NT2/D1 (cell line): ENCODE measurements at regions not wholly inside any gene's neighbourhood (a gene's known extent, or its start where the extent isn't known, plus 50 kb on each side); places are given as distances from the start of the nearest gene placed in this dataset.
"Not testable (repeated sequence)": the region's sequence is repeated elsewhere in the genome, so short reads cannot be mapped to it uniquely, and the experiment has no call there.

Experiments used
- DNase-seq: peaks from one replicate; pipeline ENCODE4 v3.0.0-alpha.2; 2011; ENCODE audit warnings: low read depth, low spot score
- H3K27me3 ChIP-seq: 2 replicates; pipeline ENCODE4 v1.6.0; 2011; ENCODE audit warnings: mild to moderate bottlenecking; ENCODE audit not compliant: insufficient read length, insufficient read depth
- H3K36me3 ChIP-seq: 2 replicates; pipeline ENCODE4 v1.6.1; 2011; ENCODE audit warnings: mild to moderate bottlenecking, low read length, mixed read lengths; ENCODE audit not compliant: insufficient read depth, insufficient read length
- H3K4me1 ChIP-seq: 2 replicates; pipeline ENCODE4 v1.5.1; 2011; ENCODE audit not compliant: insufficient read depth, insufficient read length
- H3K4me3 ChIP-seq: 2 replicates; pipeline ENCODE4 v1.5.1; 2011; ENCODE audit warnings: low read depth; ENCODE audit not compliant: insufficient read length
- H3K9ac ChIP-seq: 2 replicates; pipeline ENCODE4 v1.6.0; 2011; ENCODE audit warnings: low read depth; ENCODE audit not compliant: insufficient read length
- H3K9me3 ChIP-seq: 2 replicates; pipeline ENCODE4 v1.5.1; 2011; ENCODE audit warnings: mild to moderate bottlenecking, low read length; ENCODE audit not compliant: insufficient read depth
- SUZ12 ChIP-seq: IDR thresholded peaks from 2 replicates; pipeline ENCODE4 v1.6.1; 2011; ENCODE audit not compliant: insufficient read length, insufficient read depth; ENCODE audit errors: extremely low read depth
- YY1 ChIP-seq: IDR thresholded peaks from 2 replicates; pipeline ENCODE4 v1.6.1; 2011; ENCODE audit not compliant: insufficient read length, insufficient read depth
- ZNF274 ChIP-seq: IDR thresholded peaks from 2 replicates; pipeline ENCODE4 v1.6.1; 2011; ENCODE audit warnings: mild to moderate bottlenecking, low read depth, low read length

DNA sequence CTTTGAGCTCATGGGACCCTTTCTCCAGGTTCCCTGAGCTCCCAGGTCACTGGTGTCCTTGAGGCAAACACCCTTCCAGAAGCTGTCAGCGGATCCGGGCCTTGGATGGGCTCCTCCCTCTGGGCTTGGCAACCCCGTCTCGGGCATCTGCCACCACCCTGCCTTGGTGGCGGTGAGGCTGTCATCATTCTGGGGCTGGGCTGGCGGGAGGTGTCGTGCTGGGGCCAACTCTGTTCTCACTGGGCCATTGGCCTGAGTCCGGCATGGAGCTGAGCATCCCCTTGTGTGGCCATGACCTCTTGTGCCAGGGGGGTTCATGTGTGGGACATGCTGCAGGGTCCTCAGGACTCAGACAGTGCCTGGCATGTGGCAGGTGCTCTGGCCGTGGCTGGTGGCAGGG is 197.6 kb downstream of the LAT start:
- no peak for TF ChIP-seq SUZ12
- no peak for TF ChIP-seq ZNF274
- TF ChIP-seq YY1: no peak
- no peak for DNase-seq
- Histone ChIP-seq H3K9ac (no peak overlapping the region), H3K4me3 (no peak overlapping the region), H3K9me3 (no peaks in the 10 kb centered on the region), H3K27me3 (no peaks in the 10 kb centered on the region), H3K4me1 (peaks cover 6% of the 10 kb centered on the region), H3K36me3 (no peaks in the 10 kb centered on the region)

DNA sequence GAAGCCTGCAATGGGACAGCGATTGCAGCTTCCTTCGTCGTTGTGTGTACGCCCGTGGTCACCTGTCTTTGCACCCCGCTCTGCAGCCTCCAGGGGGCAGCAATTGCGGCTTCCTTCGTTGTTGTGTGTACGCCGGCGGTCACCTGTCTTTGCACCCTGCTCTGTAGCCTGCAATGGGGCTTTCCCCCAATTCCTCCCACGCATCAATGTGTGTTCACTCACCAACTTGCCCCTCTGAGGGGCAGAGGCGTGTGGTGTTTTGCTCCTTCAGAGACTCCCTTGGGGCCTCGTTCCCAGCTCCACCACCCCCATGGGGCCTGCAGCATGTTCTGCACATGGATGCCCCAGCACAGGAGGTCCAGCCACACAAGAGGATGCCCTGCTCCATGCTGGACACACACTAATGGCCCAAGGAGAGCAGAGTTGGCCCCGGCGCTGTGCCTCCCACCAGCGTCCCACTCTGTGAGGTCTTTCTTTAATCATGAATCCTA is 197.1 kb downstream of the LAT start:
- not testable (repeated sequence) for H3K27me3 ChIP-seq, H3K4me3 ChIP-seq, H3K9me3 ChIP-seq, H3K36me3 ChIP-seq, H3K9ac ChIP-seq, DNase-seq, H3K4me1 ChIP-seq

DNA sequence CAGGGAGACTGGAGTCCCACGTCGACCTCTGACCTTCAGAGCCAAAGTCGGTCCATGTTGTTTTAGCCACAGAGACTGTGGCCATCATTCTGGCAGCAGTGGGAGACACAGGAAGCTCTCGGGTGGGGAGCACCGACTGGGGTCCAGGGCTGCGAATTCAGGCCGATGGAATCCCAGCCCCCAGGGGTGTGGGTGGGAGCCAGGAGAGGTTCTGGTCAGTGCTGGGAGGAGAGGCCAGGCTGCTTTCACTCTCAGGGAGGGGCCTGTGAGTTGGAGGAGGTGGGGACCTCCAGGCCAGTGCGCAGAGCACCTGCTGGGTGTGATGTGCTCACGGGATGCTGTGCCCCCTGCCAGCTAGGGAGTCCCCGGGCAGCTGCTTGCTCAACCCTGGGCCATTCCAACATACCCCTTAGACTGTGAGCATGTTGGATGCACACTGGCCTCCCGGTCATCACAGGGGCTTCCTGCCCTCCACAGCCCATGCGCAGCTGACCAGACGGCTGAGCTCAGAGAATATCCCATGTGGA is 196.5 kb downstream of the LAT start:
- H3K4me1 ChIP-seq, H3K27me3 ChIP-seq: not testable (repeated sequence)

DNA sequence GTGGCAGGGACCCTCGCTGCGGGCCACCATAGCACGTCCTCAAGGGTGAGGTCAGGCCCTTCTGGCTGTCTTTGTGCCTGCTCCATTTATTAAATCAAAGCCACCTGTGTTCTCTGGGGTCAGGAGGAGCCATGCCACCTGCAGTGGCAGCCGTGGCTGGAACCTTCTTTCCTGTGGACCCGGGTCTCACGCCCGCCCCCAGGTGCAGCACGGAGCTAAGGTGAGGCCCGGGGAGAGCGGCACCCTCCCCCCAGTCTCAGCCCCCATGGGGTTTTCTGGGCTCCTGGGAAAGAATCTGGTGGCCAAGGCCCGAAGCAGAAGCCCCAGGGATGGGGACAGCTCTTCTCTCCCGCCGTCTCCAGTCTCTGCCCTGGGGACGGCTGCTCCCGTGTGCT is 195.4 kb downstream of the LAT start:
- not testable (repeated sequence) for H3K4me1 ChIP-seq, H3K36me3 ChIP-seq, H3K9me3 ChIP-seq, H3K4me3 ChIP-seq, H3K9ac ChIP-seq, DNase-seq, H3K27me3 ChIP-seq

More for the DNA sequence above, 196.5 kb downstream of the LAT start:
- not testable (repeated sequence) for H3K9me3 ChIP-seq, H3K9ac ChIP-seq, DNase-seq, H3K36me3 ChIP-seq, H3K4me3 ChIP-seq

DNA sequence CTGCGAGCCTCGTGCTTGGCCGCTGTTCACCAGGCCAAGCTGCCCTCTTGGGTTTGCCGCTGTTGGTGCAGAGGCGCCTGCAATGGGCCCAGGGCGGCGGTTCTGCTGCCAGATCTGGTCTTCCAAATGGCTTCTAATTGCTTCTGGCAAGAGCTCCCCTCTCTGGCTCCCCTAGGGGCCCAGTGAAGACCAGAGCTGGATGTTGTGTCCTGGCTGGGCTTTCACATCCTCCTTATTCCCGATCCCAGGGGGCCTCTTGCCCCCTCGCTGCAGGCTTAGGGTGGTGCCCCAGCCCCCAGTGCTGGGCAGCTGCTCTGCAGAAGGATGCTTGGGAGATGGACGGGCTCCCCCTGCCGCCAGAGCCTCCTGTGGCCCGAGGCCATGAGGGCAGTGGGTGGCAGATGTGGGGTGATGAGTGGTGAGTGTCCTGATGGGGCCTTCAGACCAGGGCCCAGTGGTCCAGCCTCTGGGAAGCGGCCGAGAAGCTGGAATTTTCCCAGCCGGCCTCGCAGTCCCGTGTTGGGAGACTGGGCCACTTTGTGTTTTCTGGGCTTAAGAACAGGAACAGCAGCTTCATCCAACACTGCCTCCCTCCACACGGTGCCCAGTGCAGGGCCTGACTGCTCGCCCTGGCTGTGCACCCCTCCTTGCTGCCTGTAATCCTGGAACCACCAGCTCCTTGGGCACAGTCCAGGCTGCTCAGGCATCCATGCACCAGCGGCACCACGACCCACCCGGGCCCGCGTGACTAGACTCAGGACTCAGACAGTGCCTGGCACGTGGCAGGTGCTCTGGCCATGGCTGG is 194.8 kb downstream of the LAT start:
- H3K4me1 ChIP-seq, H3K9me3 ChIP-seq, H3K4me3 ChIP-seq, H3K36me3 ChIP-seq, H3K9ac ChIP-seq, H3K27me3 ChIP-seq, DNase-seq: not testable (repeated sequence)

DNA sequence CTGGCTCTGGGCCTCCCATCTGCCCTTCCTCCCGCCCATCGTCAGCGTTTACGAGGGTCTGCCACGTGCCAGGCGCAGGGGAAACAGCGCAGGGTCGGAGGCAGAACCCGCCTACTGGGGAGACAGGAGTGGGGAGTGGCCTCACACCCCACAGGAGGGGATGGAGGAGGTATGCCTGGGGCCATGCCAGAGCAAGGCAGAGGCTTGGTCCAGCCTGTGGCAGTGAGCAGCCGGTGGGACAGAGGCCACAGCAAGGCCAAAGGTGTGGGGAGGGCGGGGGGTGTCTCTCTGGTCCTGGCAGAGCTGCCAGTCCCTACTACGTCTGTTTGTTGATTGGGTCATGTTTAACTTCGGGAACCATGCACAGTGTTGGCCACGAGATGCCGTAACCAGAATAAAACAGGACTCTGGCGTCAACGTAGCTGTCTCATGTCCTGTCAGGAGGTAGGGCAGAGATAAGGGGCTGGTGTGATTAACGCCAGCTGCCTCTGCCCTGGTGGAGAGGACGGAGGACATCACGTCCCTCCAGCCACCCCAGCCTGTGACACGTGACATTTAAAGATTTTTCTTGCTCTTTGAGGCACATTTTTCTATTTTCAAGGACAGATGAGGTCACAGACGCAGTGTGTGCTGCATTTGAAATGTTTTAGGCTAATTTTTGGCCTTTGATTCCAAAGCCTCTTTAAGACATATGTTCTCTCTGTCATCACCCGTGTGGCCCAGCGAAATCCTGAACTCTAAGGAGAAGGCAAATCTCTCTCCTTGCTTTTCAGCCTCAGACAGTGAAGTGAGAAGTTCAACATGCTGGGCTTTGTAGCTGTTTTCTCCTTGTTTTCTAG is 193.3 kb downstream of the LAT start:
- not testable (repeated sequence) for H3K4me3 ChIP-seq, H3K9me3 ChIP-seq, H3K27me3 ChIP-seq, H3K4me1 ChIP-seq, DNase-seq, H3K36me3 ChIP-seq, H3K9ac ChIP-seq

DNA sequence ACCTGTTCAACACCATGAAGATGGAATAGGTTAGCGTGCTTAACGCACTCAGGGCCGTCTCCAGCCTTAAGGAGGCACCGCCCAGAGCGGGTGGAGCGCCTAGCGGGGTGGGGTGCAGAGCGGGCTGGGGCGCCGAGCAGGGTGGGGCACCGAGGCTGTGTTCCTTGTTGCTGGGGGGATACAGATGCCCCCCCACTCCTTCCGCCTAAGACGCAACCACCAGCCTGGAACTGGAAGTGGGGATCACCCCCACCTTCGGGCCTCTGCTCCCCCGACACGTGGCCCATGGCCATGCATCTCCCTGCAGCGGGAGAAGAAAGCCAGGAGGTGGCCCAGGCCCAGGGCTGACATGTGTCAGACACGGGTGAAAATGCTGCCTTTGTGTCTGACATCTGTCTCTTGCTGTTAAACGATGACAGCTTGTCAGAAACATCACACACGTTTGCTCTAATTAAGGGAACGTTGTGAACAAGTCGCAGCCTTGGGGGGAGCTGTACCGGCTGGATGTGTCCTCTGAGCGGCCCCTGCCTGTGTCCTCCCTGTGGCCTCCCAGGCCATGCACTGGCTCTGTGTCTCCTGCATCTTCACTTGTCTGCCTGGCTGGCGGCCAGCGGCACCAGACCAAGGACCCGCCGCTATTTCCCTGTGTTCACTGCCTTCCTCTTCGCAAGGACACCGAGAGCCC is 192.5 kb downstream of the LAT start:
- H3K27me3 ChIP-seq, H3K4me3 ChIP-seq, DNase-seq, H3K4me1 ChIP-seq, H3K36me3 ChIP-seq: not testable (repeated sequence)
- peaks cover 12% of the 10 kb centered on the region for H3K9me3 ChIP-seq
- H3K9ac ChIP-seq: peak overlapping the region; percentile 3

DNA sequence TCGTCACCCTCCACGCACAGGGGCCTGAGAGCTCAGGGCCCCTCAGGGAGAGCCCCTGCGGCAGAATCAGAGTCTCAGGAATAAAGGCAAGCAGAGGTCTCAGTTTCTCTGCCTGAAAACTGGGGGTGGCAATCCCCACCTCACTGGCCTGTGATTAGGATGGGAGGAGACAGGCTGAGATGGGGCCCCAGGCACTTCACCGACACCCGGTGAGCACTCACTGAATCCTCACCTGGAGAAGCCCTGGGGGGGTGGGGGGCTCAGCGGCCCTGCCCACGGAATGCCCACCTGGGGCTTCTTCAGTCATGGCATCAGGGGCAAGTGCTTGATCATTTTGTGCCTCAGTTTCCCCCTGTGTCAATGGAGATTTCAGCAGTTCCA is 192.0 kb downstream of the LAT start:
- DNase-seq: not testable (repeated sequence)

DNA sequence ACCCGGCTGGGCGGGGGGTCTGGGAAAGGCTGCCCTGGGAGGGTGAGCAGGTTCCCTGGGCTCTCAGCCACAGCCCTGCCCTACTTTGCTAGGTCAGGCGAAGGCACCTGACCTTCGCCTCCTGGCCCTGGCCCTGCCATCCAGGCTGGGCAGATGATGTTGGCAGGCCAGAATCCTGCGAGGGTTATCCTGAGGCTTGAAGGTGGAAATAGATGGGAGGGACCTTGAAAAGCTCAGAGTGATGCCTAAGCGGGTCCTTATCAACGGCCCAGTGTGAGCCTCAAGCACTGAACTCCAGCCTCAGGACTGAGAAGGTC is 191.3 kb downstream of the LAT start:
- DNase-seq, H3K9ac ChIP-seq, H3K4me3 ChIP-seq, H3K36me3 ChIP-seq, H3K27me3 ChIP-seq, H3K4me1 ChIP-seq: not testable (repeated sequence)
- peaks cover 18% of the 10 kb centered on the region for H3K9me3 ChIP-seq

More for the DNA sequence above, 192.0 kb downstream of the LAT start:
- not testable (repeated sequence) for H3K27me3 ChIP-seq, H3K4me1 ChIP-seq, H3K4me3 ChIP-seq, H3K36me3 ChIP-seq, H3K9ac ChIP-seq
- peaks cover 17% of the 10 kb centered on the region for H3K9me3 ChIP-seq

DNA sequence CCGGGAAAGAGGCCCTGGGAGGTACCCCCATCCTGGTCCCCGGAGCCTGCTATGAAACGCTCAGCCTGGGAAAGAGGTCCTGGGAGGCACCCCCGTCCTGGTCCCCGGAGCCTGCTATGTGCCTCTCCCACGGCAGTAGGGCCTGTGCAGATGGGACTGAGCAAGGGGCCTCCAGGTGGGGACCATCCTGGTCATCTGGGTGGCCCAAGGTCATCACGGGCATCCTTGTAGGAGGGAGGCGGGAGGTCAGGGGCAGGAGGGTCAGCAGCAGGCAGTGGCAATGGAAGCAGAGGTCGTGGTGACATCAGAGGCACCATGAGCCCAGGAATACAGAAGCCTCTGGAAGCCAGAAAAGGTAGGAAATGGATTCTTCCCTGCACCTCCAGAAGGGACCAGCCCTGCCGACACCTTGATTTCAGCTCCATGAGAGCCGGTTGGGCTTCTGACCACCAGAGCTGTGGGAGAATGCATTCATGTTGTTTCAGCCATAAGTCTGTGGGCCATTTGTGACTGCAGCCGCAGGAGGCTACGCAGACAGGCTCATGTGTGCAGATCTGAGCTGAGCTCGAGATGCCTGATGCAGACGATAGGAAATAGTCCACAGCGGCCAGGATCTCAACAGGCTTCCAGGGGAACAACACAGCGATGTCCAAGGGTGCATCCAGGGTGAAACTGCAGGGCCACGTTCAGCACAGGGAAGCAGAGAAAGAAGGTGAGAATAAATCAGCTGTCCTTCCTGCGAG is 190.7 kb downstream of the LAT start:
- H3K9me3 ChIP-seq: peaks cover 18% of the 10 kb centered on the region
- DNase-seq, H3K9ac ChIP-seq, H3K4me1 ChIP-seq, H3K36me3 ChIP-seq, H3K27me3 ChIP-seq, H3K4me3 ChIP-seq: not testable (repeated sequence)
